T-cell (primary cell): ENCODE measurements at regions not wholly inside any gene's neighbourhood (a gene's known extent, or its start where the extent isn't known, plus 50 kb on each side); places are given as distances from the start of the nearest gene placed in this dataset.

Experiments
- ATAC-seq, 4 experiments: fragments of 200-7000 bp in 3 of 4; fragments of 150-1000 bp in 1 of 4; cut with Tn5 transposase; replicated peaks in 1 of 4; 1 replicate in 3 of 4; 2 replicates in 1 of 4; pipeline ENCODE4 v1.10.0; 2021; ENCODE audit warnings: moderate library complexity in 3 of 4, mild to moderate bottlenecking in 2 of 4, moderate number of reproducible peaks in 1 of 4
- CTCF ChIA-PET, 2 donors: fragments of 300-600 bp; sonication (Branson Sonifier 250); formaldehyde crosslinking; loops; one replicate each; lab custom pipeline; 2022; ENCODE audit warnings: antibody characterized with exemption in 2 of 2; lab: Charles Lee
- POLR2A ChIA-PET, 2 donors: fragments of 300-600 bp; sonication (Branson Sonifier 250); formaldehyde crosslinking; loops; one replicate each; lab custom pipeline; 2022; ENCODE audit warnings: antibody characterized with exemption in 2 of 2; lab: Charles Lee
- DNase-seq, 35 experiments: peaks; one replicate each; pipeline versions ENCODE4 v3.0.0 to v3.0.0-alpha.2; 2013 to 2023
- H3K27ac ChIP-seq: one replicate; pipeline ENCODE4 v1.5.1; 2013; ENCODE audit warnings: low read length
- H3K27me3 ChIP-seq, 2 experiments: replicated peaks in 1 of 2; 1 replicate in 1 of 2; 2 replicates in 1 of 2; pipeline versions ENCODE4 v1.6.1 to v1.7.0; 2013; ENCODE audit warnings: low read length in 1 of 2, mixed read lengths in 1 of 2; ENCODE audit not compliant: control insufficient read depth in 2 of 2, insufficient read depth in 2 of 2; ENCODE audit errors: extremely low read depth in 1 of 2
- H3K36me3 ChIP-seq, 2 donors: 1 replicate in 1 of 2; 2 replicates in 1 of 2; pipeline versions ENCODE4 v1.6.1 to v1.7.0; 2013; ENCODE audit warnings: low read length in 1 of 2; ENCODE audit not compliant: control insufficient read depth in 2 of 2, insufficient read depth in 1 of 2; ENCODE audit errors: extremely low read depth in 1 of 2
- H3K4me1 ChIP-seq, 2 experiments: 1 replicate in 1 of 2; 2 replicates in 1 of 2; pipeline versions ENCODE4 v1.6.1 to v1.7.0; 2013; ENCODE audit warnings: low read length in 2 of 2, mixed read lengths in 1 of 2; ENCODE audit not compliant: insufficient read depth in 2 of 2, control insufficient read depth in 1 of 2; ENCODE audit errors: extremely low read depth in 1 of 2
- H3K4me3 ChIP-seq, 2 donors: 1 replicate in 1 of 2; 2 replicates in 1 of 2; pipeline versions ENCODE4 v1.5.1 to v1.7.0; 2013; ENCODE audit warnings: mild to moderate bottlenecking in 2 of 2, low read length in 1 of 2, moderate library complexity in 1 of 2; ENCODE audit not compliant: control insufficient read depth in 1 of 2; ENCODE audit errors: extremely low read depth in 1 of 2
- H3K9me3 ChIP-seq: 2 replicates; pipeline ENCODE4 v1.7.0; 2013
- H3K27ac Mint-ChIP-seq, 2 donors: one replicate each; pipeline ENCODE4 v1.8.0; 2020 to 2021; ENCODE audit warnings: mild to moderate bottlenecking in 2 of 2, mixed read lengths in 2 of 2
- H3K27me3 Mint-ChIP-seq, 2 donors: one replicate each; pipeline ENCODE4 v1.8.0; 2021 to 2022; ENCODE audit warnings: mixed read lengths in 2 of 2
- H3K36me3 Mint-ChIP-seq: one replicate; pipeline ENCODE4 v1.8.0; 2021; ENCODE audit warnings: mixed read lengths
- H3K4me1 Mint-ChIP-seq, 3 donors: one replicate each; pipeline ENCODE4 v1.8.0; 2020 to 2022; ENCODE audit warnings: mixed read lengths in 3 of 3, mild to moderate bottlenecking in 1 of 3
- H3K4me3 Mint-ChIP-seq, 3 donors: one replicate each; pipeline ENCODE4 v1.8.0; 2020 to 2022; ENCODE audit warnings: mild to moderate bottlenecking in 3 of 3, mixed read lengths in 3 of 3, moderate library complexity in 3 of 3
- H3K9me3 Mint-ChIP-seq, 3 donors: one replicate each; pipeline ENCODE4 v1.8.0; 2020 to 2022; ENCODE audit warnings: mixed read lengths in 3 of 3
- WGBS: methylation state at CpG from one replicate; pipeline ENCODE4 v1.1.5; 2013; ENCODE audit warnings: missing lambda C conversion rate; ENCODE audit not compliant: insufficient coverage; 5-methylcytosine and 5-hydroxymethylcytosine counted together

- Histone ChIP-seq H3K9me3 (no peaks in the 10 kb centered on the region), H3K27ac (no peak overlapping the region), H3K4me1 (no peaks in the 10 kb centered on the region), H3K27me3 (no peaks in the 10 kb centered on the region), H3K4me3 (no peak overlapping the region), H3K36me3 (no peaks in the 10 kb centered on the region)
- H3K4me3 Mint-ChIP-seq = no peak overlapping the region
- H3K27me3 Mint-ChIP-seq = no peaks in the 10 kb centered on the region
- 76% methylated on average over 8 of the region's 10 CpGs for WGBS
- CTCF ChIA-PET = no interaction called here
- DNase-seq = no peak
- H3K36me3 Mint-ChIP-seq = no peaks in the 10 kb centered on the region
- POLR2A ChIA-PET = interaction anchor here in 1 of 2 donors (0.5 kb wide), 1 partner anchor 681 kb away, joined by 4 read pairs; no protein-coding TSS in a partner anchor
- no peaks in the 10 kb centered on the region for H3K4me1 Mint-ChIP-seq
- no peak overlapping the region for H3K27ac Mint-ChIP-seq
- peaks cover 4 to 9% (median 9%) of the 10 kb centered on the region in 3 donors for H3K9me3 Mint-ChIP-seq
- ATAC-seq = no peak
Observed at GRCh38 chr7:84780158-84781124, 406.4 kb downstream of the SEMA3D start.

GRCh38 chr7:84757761-84758160, 429.1 kb downstream of the SEMA3D start:
- H3K9me3 Mint-ChIP-seq = peaks cover 0 to 6% (median 0%) of the 10 kb centered on the region in 3 donors
- no peak for DNase-seq

GRCh38 chr7:84746353-84746752, 440.5 kb downstream of the SEMA3D start:
- CTCF ChIA-PET = no interaction called here
- peaks cover 0 to 2% of the 10 kb centered on the region in 2 experiments for H3K27me3 ChIP-seq
- POLR2A ChIA-PET = no interaction called here
- H3K4me1 Mint-ChIP-seq = no peaks in the 10 kb centered on the region
- ATAC-seq = no peak
- H3K27ac Mint-ChIP-seq = no peak overlapping the region
- 83% methylated on average over 1 of the region's 2 CpGs for WGBS
- H3K36me3 Mint-ChIP-seq = no peaks in the 10 kb centered on the region
- no peaks in the 10 kb centered on the region for H3K4me1 ChIP-seq
- no peak overlapping the region for H3K4me3 ChIP-seq
- H3K36me3 ChIP-seq = no peaks in the 10 kb centered on the region
- H3K9me3 Mint-ChIP-seq = no peaks in the 10 kb centered on the region
- no peak for DNase-seq
- H3K27me3 Mint-ChIP-seq = no peaks in the 10 kb centered on the region
- H3K27ac ChIP-seq = no peak overlapping the region
- no peak overlapping the region for H3K4me3 Mint-ChIP-seq
- no peaks in the 10 kb centered on the region for H3K9me3 ChIP-seq

More at GRCh38 chr7:84757761-84758160, 429.1 kb downstream of the SEMA3D start:
- H3K9me3 ChIP-seq = no peaks in the 10 kb centered on the region
- Mint-ChIP-seq H3K4me1 (no peaks in the 10 kb centered on the region), H3K4me3 (no peak overlapping the region), H3K27me3 (no peaks in the 10 kb centered on the region), H3K27ac (no peak overlapping the region), H3K36me3 (no peaks in the 10 kb centered on the region)
- no peaks in the 10 kb centered on the region for H3K4me1 ChIP-seq
- no peak overlapping the region for H3K27ac ChIP-seq
- no peaks in the 10 kb centered on the region for H3K36me3 ChIP-seq
- H3K4me3 ChIP-seq = no peak overlapping the region
- ChIA-PET POLR2A (no interaction called here), CTCF (no interaction called here)
- no peaks in the 10 kb centered on the region for H3K27me3 ChIP-seq
- no peak for ATAC-seq
- WGBS = 87% methylated on average over 2 of the region's 4 CpGs

GRCh38 chr7:84744385-84744784, 442.5 kb downstream of the SEMA3D start:
- WGBS = no CpG with 5 or more reads among the region's 3 CpGs
- Histone ChIP-seq H3K27me3 (peaks cover 0 to 2% of the 10 kb centered on the region in 2 experiments), H3K4me3 (no peak overlapping the region), H3K4me1 (no peaks in the 10 kb centered on the region), H3K27ac (no peak overlapping the region), H3K36me3 (no peaks in the 10 kb centered on the region), H3K9me3 (no peaks in the 10 kb centered on the region)
- no peaks in the 10 kb centered on the region for H3K27me3 Mint-ChIP-seq
- ChIA-PET POLR2A (interaction anchor here in 1 of 2 donors (0.6 kb wide), 1 partner anchor 168 kb away, joined by 3 read pairs; no protein-coding TSS in a partner anchor), CTCF (no interaction called here)
- H3K27ac Mint-ChIP-seq = no peak overlapping the region
- H3K9me3 Mint-ChIP-seq = no peaks in the 10 kb centered on the region
- no peak overlapping the region for H3K4me3 Mint-ChIP-seq
- DNase-seq (no peak), ATAC-seq (no peak)
- H3K4me1 Mint-ChIP-seq = no peaks in the 10 kb centered on the region
- no peaks in the 10 kb centered on the region for H3K36me3 Mint-ChIP-seq

GRCh38 chr7:84738583-84739150, 448.2 kb downstream of the SEMA3D start:
- Histone ChIP-seq H3K9me3 (no peaks in the 10 kb centered on the region), H3K27ac (no peak overlapping the region), H3K4me3 (no peak overlapping the region), H3K36me3 (no peaks in the 10 kb centered on the region), H3K27me3 (no peaks in the 10 kb centered on the region), H3K4me1 (no peaks in the 10 kb centered on the region)
- Mint-ChIP-seq H3K4me3 (no peak overlapping the region), H3K36me3 (no peaks in the 10 kb centered on the region), H3K9me3 (peaks cover 0 to 3% (median 0%) of the 10 kb centered on the region in 3 donors), H3K27me3 (no peaks in the 10 kb centered on the region), H3K27ac (no peak overlapping the region), H3K4me1 (no peaks in the 10 kb centered on the region)
- CTCF ChIA-PET = no interaction called here
- POLR2A ChIA-PET = no interaction called here
- ATAC-seq (no peak), DNase-seq (no peak)
- WGBS = no CpG with 5 or more reads among the region's 9 CpGs

- Mint-ChIP-seq H3K27me3 (no peaks in the 10 kb centered on the region), H3K27ac (no peak overlapping the region), H3K9me3 (peaks cover 6 to 24% (median 8%) of the 10 kb centered on the region in 3 donors), H3K4me1 (no peaks in the 10 kb centered on the region), H3K4me3 (no peak overlapping the region), H3K36me3 (no peaks in the 10 kb centered on the region)
- no peaks in the 10 kb centered on the region for H3K27me3 ChIP-seq
- ATAC-seq = no peak
- no peak overlapping the region for H3K27ac ChIP-seq
- POLR2A ChIA-PET = no interaction called here
- H3K4me1 ChIP-seq = no peaks in the 10 kb centered on the region
- H3K36me3 ChIP-seq = no peaks in the 10 kb centered on the region
- no peak for DNase-seq
- H3K4me3 ChIP-seq = no peak overlapping the region
- no CpG with 5 or more reads among the region's 1 CpG for WGBS
- H3K9me3 ChIP-seq = no peaks in the 10 kb centered on the region
- CTCF ChIA-PET = no interaction called here
Observed at GRCh38 chr7:84735677-84736076, 451.2 kb downstream of the SEMA3D start.
